ENCODE measurements at regions not wholly inside any gene's neighbourhood (a gene's known extent, or its start where the extent isn't known, plus 50 kb on each side); places are given as distances from the start of the nearest gene placed in this dataset.

GRCh38 chr15:95327183-95327525 is 1003.3 kb upstream of the NR2F2 start:
- TF ChIP-seq POLR2AphosphoS5 (IDR thresholded peaks at IDR 0.05; ENCODE audit: low read depth, low read length), result no peak
- TF ChIP-seq TAF1 (IDR thresholded peaks at IDR 0.05; ENCODE audit: borderline replicate concordance, insufficient read depth, low read length), result no peak
- no peak for TF ChIP-seq REST (IDR thresholded peaks at IDR 0.05; ENCODE audit: insufficient read depth in 1 of 2, low read depth in 2 of 2, low read length in 2 of 2)
- TF ChIP-seq FOXP2 (optimal IDR thresholded peaks at IDR 0.05; ENCODE audit: borderline replicate concordance, extremely low read depth, extremely low read length, insufficient read depth), result no peak
- TF ChIP-seq SIN3A (IDR thresholded peaks at IDR 0.05; ENCODE audit: borderline replicate concordance, insufficient read depth, low read length), result no peak

GRCh38 chr15:95327661-95328060 is 1002.8 kb upstream of the NR2F2 start:
- TF ChIP-seq REST (IDR thresholded peaks at IDR 0.05; ENCODE audit: insufficient read depth in 1 of 2, low read depth in 2 of 2, low read length in 2 of 2) (no peak), FOXP2 (optimal IDR thresholded peaks at IDR 0.05; ENCODE audit: borderline replicate concordance, extremely low read depth, extremely low read length, insufficient read depth) (no peak)

- TF ChIP-seq POLR2AphosphoS5 (IDR thresholded peaks at IDR 0.05; ENCODE audit: low read depth, low read length) (no peak), TAF1 (IDR thresholded peaks at IDR 0.05; ENCODE audit: borderline replicate concordance, insufficient read depth, low read length) (no peak), REST (IDR thresholded peaks at IDR 0.05; ENCODE audit: insufficient read depth in 1 of 2, low read depth in 2 of 2, low read length in 2 of 2) (no peak), FOXP2 (optimal IDR thresholded peaks at IDR 0.05; ENCODE audit: borderline replicate concordance, extremely low read depth, extremely low read length, insufficient read depth) (no peak), SIN3A (IDR thresholded peaks at IDR 0.05; ENCODE audit: borderline replicate concordance, insufficient read depth, low read length) (no peak)
These were observed 1001.9 kb upstream of the NR2F2 start for GRCh38 chr15:95328559-95328958.

- TF ChIP-seq FOXP2 (optimal IDR thresholded peaks at IDR 0.05; ENCODE audit: borderline replicate concordance, extremely low read depth, extremely low read length, insufficient read depth) (no peak), SIN3A (IDR thresholded peaks at IDR 0.05; ENCODE audit: borderline replicate concordance, insufficient read depth, low read length) (no peak), POLR2AphosphoS5 (IDR thresholded peaks at IDR 0.05; ENCODE audit: low read depth, low read length) (no peak), REST (IDR thresholded peaks at IDR 0.05; ENCODE audit: insufficient read depth in 1 of 2, low read depth in 2 of 2, low read length in 2 of 2) (no peak)
These were observed 1001.1 kb upstream of the NR2F2 start for GRCh38 chr15:95329362-95329761.

GRCh38 chr15:95341686-95342085 is 988.8 kb upstream of the NR2F2 start:
- TF ChIP-seq TAF1 (IDR thresholded peaks at IDR 0.05; ENCODE audit: borderline replicate concordance, insufficient read depth, low read length), result no peak
- no peak for TF ChIP-seq SIN3A (IDR thresholded peaks at IDR 0.05; ENCODE audit: borderline replicate concordance, insufficient read depth, low read length)
- no peak for TF ChIP-seq REST (IDR thresholded peaks at IDR 0.05; ENCODE audit: insufficient read depth in 1 of 2, low read depth in 2 of 2, low read length in 2 of 2)
- no peak for TF ChIP-seq FOXP2 (optimal IDR thresholded peaks at IDR 0.05; ENCODE audit: borderline replicate concordance, extremely low read depth, extremely low read length, insufficient read depth)
- TF ChIP-seq POLR2AphosphoS5 (IDR thresholded peaks at IDR 0.05; ENCODE audit: low read depth, low read length), result no peak

Data from PFSK-1 (cell line).